ENCODE measurements at regions not wholly inside any gene's neighbourhood (a gene's known extent, or its start where the extent isn't known, plus 50 kb on each side); places are given as distances from the start of the nearest gene placed in this dataset.

DNA sequence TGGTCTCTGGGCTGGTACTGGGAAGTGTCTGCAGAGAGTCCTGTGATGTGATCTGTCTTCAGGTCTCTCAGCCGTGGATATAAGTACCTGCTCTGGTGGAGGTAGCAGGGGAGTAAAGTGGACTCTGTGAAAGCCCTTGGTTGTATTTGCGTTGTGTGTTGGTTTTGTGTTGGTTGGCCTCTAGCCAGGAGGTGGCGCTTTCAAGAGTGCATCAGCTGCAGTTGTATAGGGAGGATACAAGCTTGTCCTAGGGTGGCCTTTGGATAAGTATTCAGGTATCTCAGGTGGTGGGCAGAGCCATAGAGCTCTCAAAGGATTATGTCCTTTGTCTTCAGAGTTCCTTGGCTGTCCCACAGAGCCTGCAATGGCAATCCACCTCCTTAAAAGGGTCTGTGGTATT is 111.6 kb downstream of the MAGEB17 start:
- DNase-seq (no peak), ATAC-seq (ENCODE audit: low FRiP score in 2 of 2) (no peak)
- TF ChIP-seq, protein P1, sequence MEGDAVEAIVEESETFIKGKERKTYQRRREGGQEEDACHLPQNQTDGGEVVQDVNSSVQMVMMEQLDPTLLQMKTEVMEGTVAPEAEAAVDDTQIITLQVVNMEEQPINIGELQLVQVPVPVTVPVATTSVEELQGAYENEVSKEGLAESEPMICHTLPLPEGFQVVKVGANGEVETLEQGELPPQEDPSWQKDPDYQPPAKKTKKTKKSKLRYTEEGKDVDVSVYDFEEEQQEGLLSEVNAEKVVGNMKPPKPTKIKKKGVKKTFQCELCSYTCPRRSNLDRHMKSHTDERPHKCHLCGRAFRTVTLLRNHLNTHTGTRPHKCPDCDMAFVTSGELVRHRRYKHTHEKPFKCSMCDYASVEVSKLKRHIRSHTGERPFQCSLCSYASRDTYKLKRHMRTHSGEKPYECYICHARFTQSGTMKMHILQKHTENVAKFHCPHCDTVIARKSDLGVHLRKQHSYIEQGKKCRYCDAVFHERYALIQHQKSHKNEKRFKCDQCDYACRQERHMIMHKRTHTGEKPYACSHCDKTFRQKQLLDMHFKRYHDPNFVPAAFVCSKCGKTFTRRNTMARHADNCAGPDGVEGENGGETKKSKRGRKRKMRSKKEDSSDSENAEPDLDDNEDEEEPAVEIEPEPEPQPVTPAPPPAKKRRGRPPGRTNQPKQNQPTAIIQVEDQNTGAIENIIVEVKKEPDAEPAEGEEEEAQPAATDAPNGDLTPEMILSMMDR (IDR thresholded peaks at IDR 0.05): no peak
- TF ChIP-seq EP300 (IDR thresholded peaks at IDR 0.05): no peak
- no peak for TF ChIP-seq POLR2AphosphoS5 (IDR thresholded peaks at IDR 0.05)
- no peak for TF ChIP-seq POLR2A (IDR thresholded peaks at IDR 0.05)
- Histone ChIP-seq H3K9me3 (no peaks in the 10 kb centered on the region), H3K27ac (no peak overlapping the region), H3K36me3 (no peaks in the 10 kb centered on the region), H3K4me1 (no peaks in the 10 kb centered on the region), H3K27me3 (no peaks in the 10 kb centered on the region), H3K4me3 (no peak overlapping the region)
- 67% methylated on average over 3 of the region's 3 CpGs; no CpG with 5 or more reads in 1 of the 2 donors for WGBS, 2 donors

- Histone ChIP-seq H3K36me3 (no peaks in the 10 kb centered on the region), H3K27ac (no peak overlapping the region), H3K27me3 (no peaks in the 10 kb centered on the region), H3K4me1 (no peaks in the 10 kb centered on the region), H3K9me3 (no peaks in the 10 kb centered on the region), H3K4me3 (no peak overlapping the region)
- no peak for DNase-seq
- no peak for ATAC-seq (ENCODE audit: low FRiP score in 2 of 2)
- TF ChIP-seq POLR2AphosphoS5 (IDR thresholded peaks at IDR 0.05): no peak
- TF ChIP-seq, protein P1 (IDR thresholded peaks at IDR 0.05): no peak
- TF ChIP-seq EP300 (IDR thresholded peaks at IDR 0.05): no peak
- no peak for TF ChIP-seq POLR2A (IDR thresholded peaks at IDR 0.05)
- 76 to 95% methylated on average over 2 of the region's 2 CpGs for WGBS, 2 donors
These were observed 114.9 kb downstream of the MAGEB17 start for GRCh38 chrX:16282209-16282608.

DNA sequence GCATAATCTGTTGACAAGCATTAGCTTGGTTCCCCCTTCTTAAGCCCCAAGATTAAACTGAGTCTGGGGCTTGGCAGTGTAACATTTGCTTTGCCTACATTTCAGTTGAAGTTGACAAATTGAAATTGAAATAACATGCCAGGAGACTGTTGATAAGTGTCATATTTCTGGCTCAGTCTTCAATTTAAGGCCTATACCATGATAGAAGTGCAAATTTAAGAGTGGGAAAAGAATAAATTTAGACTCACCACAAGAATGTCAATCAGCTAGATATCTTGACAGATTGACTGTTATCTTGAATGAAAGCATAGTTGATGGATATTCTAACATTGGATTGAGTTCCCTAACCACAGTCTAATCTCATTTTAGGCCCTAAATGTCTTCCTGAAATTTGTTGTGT is 117.6 kb downstream of the MAGEB17 start:
- Histone ChIP-seq H3K4me3 (no peak overlapping the region), H3K4me1 (no peaks in the 10 kb centered on the region), H3K27me3 (no peaks in the 10 kb centered on the region), H3K36me3 (no peaks in the 10 kb centered on the region), H3K9me3 (no peaks in the 10 kb centered on the region), H3K27ac (no peak overlapping the region)
- TF ChIP-seq EP300 (IDR thresholded peaks at IDR 0.05): no peak
- TF ChIP-seq, protein P1 (IDR thresholded peaks at IDR 0.05): no peak
- no peak for TF ChIP-seq POLR2A (IDR thresholded peaks at IDR 0.05)
- no peak for TF ChIP-seq POLR2AphosphoS5 (IDR thresholded peaks at IDR 0.05)
- ATAC-seq (ENCODE audit: low FRiP score in 2 of 2): no peak
- no peak for DNase-seq

DNA sequence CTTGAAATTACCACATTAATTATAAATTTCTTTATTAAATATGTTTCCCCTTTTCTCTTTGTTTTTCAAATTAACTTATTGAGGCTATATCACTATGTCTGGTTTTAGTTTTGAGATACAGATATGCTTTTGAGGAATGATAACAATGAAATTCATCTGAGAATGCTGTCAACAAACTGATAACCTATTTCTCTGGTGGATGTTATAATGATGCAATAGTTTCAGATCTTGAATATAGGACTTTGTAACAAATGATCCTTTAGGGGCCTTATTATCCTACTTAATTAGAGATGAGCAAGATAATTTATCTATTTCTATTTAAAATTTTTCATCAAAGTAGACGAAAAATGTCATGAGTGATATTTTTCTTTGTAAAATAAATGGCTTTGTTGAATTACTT is 123.7 kb downstream of the MAGEB17 start:
- 88 to 90% methylated on average over 1 of the region's 1 CpG for WGBS, 2 donors

GRCh38 chrX:16300831-16301230 is 133.6 kb downstream of the MAGEB17 start:
- H3K4me1 ChIP-seq: no peaks in the 10 kb centered on the region
- H3K9me3 ChIP-seq: no peaks in the 10 kb centered on the region
- 68 to 72% methylated on average over 2 of the region's 2 CpGs for WGBS, 2 donors
- no peak overlapping the region for H3K27ac ChIP-seq
- TF ChIP-seq POLR2A (IDR thresholded peaks at IDR 0.05): no peak
- no peak for TF ChIP-seq POLR2AphosphoS5 (IDR thresholded peaks at IDR 0.05)
- no peaks in the 10 kb centered on the region for H3K27me3 ChIP-seq
- no peak overlapping the region for H3K4me3 ChIP-seq
- no peaks in the 10 kb centered on the region for H3K36me3 ChIP-seq
- ATAC-seq (ENCODE audit: low FRiP score in 2 of 2) (no peak), DNase-seq (no peak)

More for the DNA sequence above, 123.7 kb downstream of the MAGEB17 start:
- H3K4me3 ChIP-seq: no peak overlapping the region
- DNase-seq: no peak
- no peaks in the 10 kb centered on the region for H3K36me3 ChIP-seq
- TF ChIP-seq, protein P1 (IDR thresholded peaks at IDR 0.05): no peak
- TF ChIP-seq EP300 (IDR thresholded peaks at IDR 0.05) (no peak), POLR2AphosphoS5 (IDR thresholded peaks at IDR 0.05) (no peak), POLR2A (IDR thresholded peaks at IDR 0.05) (no peak)
- no peak overlapping the region for H3K27ac ChIP-seq
- no peaks in the 10 kb centered on the region for H3K9me3 ChIP-seq
- ATAC-seq (ENCODE audit: low FRiP score in 2 of 2): no peak
- no peaks in the 10 kb centered on the region for H3K4me1 ChIP-seq
- H3K27me3 ChIP-seq: no peaks in the 10 kb centered on the region
